GM20431 (cell line): ENCODE measurements at regions not wholly inside any gene's neighbourhood (a gene's known extent, or its start where the extent isn't known, plus 50 kb on each side); places are given as distances from the start of the nearest gene placed in this dataset.
"Not testable (repeated sequence)": the region's sequence is repeated elsewhere in the genome, so short reads cannot be mapped to it uniquely, and the experiment has no call there.

Source experiments
- in situ Hi-C: fragments of 300-500 bp; cut with MseI, MboI; formaldehyde crosslinking; loops from one replicate; pipeline ENCODE4 v1.15.0; 2020; ENCODE audit warnings: low sequenced_read_pairs; ENCODE audit not compliant: unreplicated experiment

DNA sequence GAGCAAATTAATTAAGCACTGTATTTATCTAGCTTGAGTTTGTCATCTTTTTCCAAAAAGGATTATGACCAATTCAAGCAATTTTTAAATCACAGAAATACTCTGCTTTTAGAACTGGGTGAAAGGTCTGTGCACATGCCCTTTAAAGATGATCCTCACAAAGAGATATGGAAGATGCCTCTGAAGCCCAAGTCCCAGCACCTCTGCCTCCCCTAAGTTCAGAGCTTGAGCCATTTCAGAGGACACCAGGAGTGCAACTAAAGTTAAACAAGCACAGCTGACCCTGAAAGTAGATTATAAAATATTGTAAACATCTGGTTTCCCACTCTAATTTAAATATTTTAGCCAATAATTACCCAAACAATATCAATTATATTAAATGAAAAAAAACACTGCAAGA, 139.5 kb upstream of the BEND6 start:
- in situ Hi-C loops = no loop called here

GRCh38 chr6:56814802-56815201, 140.1 kb upstream of the BEND6 start:
- in situ Hi-C loops = no loop called here

DNA sequence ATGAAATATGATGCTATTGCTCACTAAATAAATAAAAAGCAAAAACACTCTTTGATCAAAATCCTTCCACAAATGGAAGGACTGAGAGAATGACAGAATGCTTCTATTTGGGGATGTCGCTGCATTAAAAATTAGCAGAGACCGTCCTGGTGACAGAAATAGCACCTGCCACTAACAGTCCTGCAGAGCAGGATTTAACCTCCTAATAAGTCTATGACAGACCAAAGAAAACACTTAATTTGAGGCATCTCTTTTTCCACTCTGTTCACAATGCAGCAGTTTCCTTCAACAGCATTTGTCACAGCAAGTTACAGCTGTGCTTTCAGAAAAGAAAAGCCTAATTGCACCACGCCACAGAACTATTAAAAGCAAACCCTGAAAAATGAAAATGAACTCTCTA, 140.6 kb upstream of the BEND6 start:
- in situ Hi-C loops = no loop called here

GRCh38 chr6:56812851-56813250, 142.1 kb upstream of the BEND6 start:
- in situ Hi-C loops = not testable (repeated sequence)

DNA sequence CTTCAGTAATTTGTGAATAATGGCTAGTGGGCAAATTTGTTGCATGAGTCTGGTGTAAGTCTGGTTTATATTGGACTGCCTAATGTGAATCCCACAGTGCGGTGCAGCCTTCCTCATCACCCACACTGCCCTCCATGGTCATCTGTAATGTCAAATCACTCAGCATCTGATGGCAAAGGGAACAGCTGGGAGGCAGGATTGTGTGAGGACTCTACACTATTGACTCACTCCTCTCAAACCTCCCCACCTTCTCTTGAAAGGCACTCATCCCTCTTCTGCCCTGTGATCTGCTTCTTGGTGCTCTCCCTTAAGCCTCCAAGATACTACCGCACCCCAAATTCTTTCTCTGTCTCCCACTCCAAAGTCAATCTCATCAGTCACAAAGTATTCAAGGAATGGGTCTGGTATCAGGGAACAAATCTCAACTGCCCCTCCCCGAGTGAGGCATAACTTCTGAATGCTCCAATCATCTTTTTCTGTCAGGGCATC, 146.0 kb upstream of the BEND6 start:
- in situ Hi-C loops = no loop called here

- in situ Hi-C loops = no loop called here
Observed at GRCh38 chr6:56807989-56808337, 146.9 kb upstream of the BEND6 start.

DNA sequence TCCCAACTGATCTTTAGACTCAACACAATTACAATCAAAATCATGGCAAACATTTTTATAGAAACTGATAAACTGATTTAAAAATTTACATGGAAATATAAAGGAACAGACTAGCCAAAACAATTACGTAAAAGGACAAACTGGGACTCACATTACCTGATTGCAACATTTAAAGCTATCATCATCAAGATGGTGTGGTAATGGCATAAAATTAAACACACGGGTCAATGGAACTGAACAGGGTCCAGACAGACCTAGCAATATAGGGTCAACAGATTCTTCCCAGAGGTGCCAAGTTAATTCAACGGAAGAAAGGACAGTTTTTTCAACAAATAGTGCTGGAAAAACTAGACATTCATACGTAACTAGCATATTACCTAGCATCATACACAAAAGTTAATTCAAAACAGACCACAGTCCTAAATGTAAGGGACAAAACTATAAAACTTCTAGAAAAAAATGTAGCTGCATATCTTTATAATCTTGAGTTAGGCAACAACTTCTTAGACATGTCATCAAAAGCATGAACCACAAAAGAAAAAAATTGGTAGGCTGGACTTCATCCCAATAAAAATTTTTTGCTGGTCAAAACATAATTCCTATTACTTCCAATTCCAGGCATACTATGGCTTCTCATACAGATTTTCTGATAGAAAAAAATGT, 147.4 kb upstream of the BEND6 start:
- in situ Hi-C loops = no loop called here

DNA sequence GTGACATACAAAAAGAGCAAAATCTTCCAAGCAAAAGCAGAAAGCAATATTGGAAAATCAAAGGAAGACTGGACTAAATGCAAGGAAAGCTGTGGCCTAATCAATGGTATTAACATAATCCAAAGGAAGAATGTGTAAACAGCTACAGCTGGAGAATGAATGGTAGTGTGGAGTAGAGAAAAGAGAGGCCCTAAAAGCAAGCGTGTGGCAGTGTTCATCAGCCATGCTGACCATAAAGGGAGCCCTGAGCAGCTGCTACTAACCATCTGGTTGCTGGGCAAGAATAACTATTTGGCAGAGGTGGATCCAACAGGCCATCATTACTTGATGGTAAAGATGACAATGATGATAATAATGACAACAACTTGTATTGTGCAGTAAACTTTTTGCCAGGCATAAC, 148.5 kb upstream of the BEND6 start:
- in situ Hi-C loops = no loop called here

DNA sequence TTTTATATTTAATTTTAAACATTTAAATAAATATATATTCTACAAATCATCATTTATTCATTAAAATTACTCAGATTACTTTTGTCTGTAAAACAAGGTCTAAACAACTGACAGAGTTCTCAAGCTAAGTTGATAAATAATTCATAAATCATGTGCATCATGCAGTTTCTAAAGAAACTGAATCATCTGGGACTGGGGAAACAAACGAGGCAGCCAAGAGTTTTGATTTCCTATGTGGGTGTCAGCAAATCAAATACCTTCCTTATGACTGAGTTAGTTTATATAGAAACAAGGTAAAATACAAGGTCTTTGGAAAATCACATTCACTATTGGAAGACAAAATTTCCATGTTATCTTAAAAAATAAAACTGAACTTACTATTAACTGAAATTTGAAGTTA, 149.9 kb upstream of the BEND6 start:
- in situ Hi-C loops = no loop called here

GRCh38 chr6:56803594-56803993, 151.3 kb upstream of the BEND6 start:
- in situ Hi-C loops = no loop called here

DNA sequence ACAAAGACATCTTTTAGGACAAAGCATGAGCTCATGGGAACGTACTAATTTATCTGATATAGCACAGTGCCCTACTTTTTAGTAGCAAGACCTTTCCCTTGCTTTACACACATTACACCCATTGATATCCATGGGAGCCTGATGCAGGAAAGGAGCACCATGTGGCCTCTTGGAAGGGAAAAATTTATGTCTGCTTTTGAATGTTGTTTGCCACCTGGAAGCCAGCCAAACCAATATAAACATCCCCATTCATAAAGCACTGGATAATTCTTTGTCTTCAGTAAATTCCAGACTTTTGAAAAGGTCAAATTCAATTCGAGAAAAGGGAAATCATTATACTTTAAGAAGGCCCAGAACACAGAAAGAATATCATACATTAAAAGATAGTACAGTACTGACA, 152.3 kb upstream of the BEND6 start:
- in situ Hi-C loops = no loop called here

- in situ Hi-C loops = no loop called here
Observed at GRCh38 chr6:56799989-56800388, 154.9 kb upstream of the BEND6 start.

- in situ Hi-C loops = no loop called here
Observed at GRCh38 chr6:56798163-56798562, 155.5 kb upstream of the DST start.

DNA sequence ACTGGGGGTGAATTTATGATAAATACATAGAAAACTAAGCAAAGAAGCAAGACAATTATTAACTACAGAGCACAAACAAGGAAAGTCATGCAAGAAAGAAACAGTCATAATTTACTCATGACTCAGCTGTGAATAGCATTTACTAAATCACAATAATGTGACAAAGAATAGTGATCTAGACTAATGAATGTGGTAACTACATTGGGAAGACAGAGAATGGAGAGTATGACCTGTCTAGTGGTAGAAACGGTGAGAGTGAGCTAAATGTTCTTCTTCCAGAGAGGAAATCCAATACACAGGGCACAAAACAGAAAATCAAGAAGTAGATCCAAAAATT, 153.5 kb upstream of the DST start:
- in situ Hi-C loops = no loop called here

DNA sequence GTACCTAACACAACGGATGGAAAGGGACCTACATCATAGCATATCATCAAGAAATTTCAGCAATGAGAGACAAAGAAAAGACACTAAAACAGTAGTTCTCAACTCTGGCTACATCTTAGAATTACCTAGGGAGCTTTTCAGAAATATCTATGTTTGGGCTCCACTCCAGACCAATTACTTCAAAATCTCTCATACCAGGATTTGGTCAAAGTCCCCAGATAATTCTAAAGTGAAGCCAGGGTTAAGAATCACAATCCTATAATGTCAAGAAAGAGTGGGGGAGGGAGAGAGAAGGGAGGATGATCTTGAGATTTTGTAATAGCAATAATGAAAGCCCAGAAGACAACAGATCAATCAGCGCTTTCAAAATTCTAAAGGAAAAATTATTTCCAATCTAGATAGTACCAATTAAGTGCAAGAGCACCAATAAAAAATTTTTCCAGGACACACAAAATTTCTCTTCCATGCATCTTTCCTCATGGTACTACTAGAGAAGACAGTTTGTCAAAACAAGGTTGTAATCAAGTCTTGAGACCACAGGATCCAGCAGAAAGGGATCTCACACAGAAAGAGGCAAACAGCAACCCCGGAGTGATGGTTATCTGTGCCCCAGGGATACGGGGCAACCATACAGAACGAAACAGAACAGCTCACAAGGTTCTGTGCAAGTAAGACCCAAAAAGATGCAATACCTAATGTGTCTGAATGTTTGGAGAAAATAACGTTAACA, 152.9 kb upstream of the DST start:
- in situ Hi-C loops = no loop called here

- in situ Hi-C loops = no loop called here
Observed at GRCh38 chr6:56794421-56794820, 151.7 kb upstream of the DST start.

- in situ Hi-C loops = no loop called here
Observed at GRCh38 chr6:56793938-56794337, 151.2 kb upstream of the DST start.

- in situ Hi-C loops = no loop called here
Observed at GRCh38 chr6:56790414-56790813, 147.7 kb upstream of the DST start.

GRCh38 chr6:56789879-56790278, 147.2 kb upstream of the DST start:
- in situ Hi-C loops = no loop called here

DNA sequence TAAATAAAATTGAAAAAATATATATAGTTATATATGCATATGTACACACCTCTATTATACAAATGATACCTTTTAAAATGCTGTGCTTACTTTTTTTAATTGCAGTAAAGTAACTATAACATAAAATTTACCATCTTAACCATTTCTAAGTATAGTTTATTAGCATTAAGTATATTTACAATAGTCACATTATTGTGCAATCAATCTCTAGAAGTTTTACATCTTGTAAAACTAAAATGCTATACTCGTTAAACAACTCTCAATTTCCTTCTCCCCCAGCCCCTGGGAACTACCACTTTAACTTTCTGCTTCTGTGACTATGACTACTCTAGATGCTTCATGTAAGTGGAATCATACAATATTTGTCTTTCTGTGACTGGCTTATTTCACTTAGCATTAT, 146.7 kb upstream of the DST start:
- in situ Hi-C loops = no loop called here

GRCh38 chr6:56787209-56787608, 144.5 kb upstream of the DST start:
- in situ Hi-C loops = no loop called here

DNA sequence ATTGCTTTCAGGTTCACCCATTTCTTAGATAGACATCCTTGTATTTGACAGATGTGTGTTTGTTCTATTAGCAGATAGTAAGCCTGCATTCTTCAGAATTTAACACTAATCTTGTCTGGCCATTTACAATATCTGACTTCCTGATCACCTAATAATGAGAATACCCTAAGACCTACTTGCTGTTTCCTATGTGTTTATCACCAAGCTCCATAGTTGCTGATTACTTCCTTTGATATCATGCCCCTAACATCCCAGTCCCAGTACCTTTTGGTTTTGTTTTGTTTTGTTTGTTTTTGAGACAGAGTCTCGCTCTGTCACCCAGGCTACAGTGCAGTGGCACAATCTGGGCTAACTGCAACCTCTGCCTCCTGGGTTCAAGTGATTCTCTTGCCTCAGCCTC, 143.6 kb upstream of the DST start:
- in situ Hi-C loops = no loop called here
